MM.1S (cell line): ENCODE measurements at regions not wholly inside any gene's neighbourhood (a gene's known extent, or its start where the extent isn't known, plus 50 kb on each side); places are given as distances from the start of the nearest gene placed in this dataset.

Source experiments
- CTCF ChIP-seq: fragments of 300-600 bp; sonication (generic); IDR thresholded peaks from 2 replicates; pipeline ENCODE4 v1.5.1; 2016; ENCODE audit warnings: antibody characterized with exemption, low read length, mixed read lengths
- EZH2phosphoT487 ChIP-seq: fragments of 300-600 bp; sonication (generic); IDR thresholded peaks from 2 replicates; pipeline ENCODE4 v1.6.1; 2018; ENCODE audit warnings: antibody characterized with exemption, low read length

GRCh38 chr21:16752475-16752857 is 760.4 kb upstream of the CXADR start:
- TF ChIP-seq EZH2phosphoT487 (no peak), CTCF (no peak)
